ENCODE measurements at regions not wholly inside any gene's neighbourhood (a gene's known extent, or its start where the extent isn't known, plus 50 kb on each side); places are given as distances from the start of the nearest gene placed in this dataset.

DNA sequence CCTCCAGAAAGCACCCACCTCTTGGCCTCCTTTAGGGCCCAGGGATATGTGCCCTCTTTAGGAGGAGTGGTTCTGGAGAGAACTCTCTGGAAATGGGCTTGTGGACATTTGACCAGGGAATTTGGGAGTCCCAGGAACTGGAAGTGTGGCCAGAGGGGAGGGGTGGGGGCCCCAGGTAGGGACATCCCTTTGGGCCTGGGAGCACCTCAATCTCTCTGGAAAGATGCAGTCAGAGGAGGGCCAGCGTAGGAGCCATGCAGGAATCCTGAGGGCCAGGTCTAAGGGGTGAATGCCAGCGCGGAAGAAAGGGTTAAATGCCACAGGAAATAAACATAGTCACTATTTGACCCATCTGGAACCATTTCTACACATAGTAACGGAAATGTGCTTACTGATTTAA lies 50.3 kb upstream of the ITGA11 start:
- TF ChIP-seq, protein P1, sequence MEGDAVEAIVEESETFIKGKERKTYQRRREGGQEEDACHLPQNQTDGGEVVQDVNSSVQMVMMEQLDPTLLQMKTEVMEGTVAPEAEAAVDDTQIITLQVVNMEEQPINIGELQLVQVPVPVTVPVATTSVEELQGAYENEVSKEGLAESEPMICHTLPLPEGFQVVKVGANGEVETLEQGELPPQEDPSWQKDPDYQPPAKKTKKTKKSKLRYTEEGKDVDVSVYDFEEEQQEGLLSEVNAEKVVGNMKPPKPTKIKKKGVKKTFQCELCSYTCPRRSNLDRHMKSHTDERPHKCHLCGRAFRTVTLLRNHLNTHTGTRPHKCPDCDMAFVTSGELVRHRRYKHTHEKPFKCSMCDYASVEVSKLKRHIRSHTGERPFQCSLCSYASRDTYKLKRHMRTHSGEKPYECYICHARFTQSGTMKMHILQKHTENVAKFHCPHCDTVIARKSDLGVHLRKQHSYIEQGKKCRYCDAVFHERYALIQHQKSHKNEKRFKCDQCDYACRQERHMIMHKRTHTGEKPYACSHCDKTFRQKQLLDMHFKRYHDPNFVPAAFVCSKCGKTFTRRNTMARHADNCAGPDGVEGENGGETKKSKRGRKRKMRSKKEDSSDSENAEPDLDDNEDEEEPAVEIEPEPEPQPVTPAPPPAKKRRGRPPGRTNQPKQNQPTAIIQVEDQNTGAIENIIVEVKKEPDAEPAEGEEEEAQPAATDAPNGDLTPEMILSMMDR (IDR thresholded peaks at IDR 0.05; ENCODE audit: insufficient read depth, low read depth, low read length), result no peak
- no peak overlapping the region for H3K4me3 ChIP-seq (ENCODE audit: low read depth, low read length)
- no peak for DNase-seq (ENCODE audit: low read depth)

DNA sequence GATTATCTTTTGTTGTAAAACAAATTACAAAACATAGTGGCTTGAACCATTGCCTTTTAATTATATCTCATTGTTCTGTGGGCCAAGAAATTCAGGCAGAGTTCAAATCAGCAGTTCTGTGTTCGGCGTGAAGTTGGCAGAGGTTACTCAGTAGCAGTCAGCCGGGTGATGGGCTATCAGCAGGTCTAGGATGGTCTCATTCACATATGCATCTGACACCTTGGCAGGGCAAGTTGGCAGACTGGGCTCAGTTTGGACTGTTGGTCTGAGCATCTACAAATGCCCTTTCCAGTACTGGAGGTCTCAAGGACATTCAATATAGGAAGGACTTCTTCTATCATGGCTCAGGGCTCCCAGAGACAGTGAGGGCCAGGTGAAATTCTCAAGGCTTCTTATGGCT lies 51.2 kb upstream of the ITGA11 start:
- H3K4me3 ChIP-seq (ENCODE audit: low read depth, low read length), result no peak overlapping the region
- TF ChIP-seq, protein P1 (IDR thresholded peaks at IDR 0.05; ENCODE audit: insufficient read depth, low read depth, low read length), result no peak
- DNase-seq (ENCODE audit: low read depth), result no peak

DNA sequence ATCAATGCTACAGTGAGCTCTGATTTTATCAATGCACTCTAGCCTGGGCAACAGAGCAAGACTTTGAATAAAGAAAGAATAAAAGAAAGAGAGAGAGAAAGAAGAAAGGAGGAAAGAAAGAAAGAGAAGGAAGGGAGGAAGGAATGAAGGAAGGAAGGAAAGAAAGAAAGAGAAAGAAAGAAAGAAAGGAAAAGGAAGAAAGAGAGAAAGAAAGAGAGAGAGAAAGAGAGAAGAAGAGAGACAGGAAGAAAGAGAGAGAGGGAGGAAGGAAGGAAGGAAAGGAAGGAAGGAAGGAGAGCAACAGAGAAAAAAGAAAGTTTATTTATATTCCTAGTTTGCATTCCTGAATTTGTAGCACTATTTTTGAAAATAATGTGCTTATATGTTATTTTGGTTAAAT lies 52.3 kb upstream of the ITGA11 start:
- no peak for DNase-seq (ENCODE audit: low read depth)
- no peak overlapping the region for H3K4me3 ChIP-seq (ENCODE audit: low read depth, low read length)
- TF ChIP-seq, protein P1 (IDR thresholded peaks at IDR 0.05; ENCODE audit: insufficient read depth, low read depth, low read length), result no peak

DNA sequence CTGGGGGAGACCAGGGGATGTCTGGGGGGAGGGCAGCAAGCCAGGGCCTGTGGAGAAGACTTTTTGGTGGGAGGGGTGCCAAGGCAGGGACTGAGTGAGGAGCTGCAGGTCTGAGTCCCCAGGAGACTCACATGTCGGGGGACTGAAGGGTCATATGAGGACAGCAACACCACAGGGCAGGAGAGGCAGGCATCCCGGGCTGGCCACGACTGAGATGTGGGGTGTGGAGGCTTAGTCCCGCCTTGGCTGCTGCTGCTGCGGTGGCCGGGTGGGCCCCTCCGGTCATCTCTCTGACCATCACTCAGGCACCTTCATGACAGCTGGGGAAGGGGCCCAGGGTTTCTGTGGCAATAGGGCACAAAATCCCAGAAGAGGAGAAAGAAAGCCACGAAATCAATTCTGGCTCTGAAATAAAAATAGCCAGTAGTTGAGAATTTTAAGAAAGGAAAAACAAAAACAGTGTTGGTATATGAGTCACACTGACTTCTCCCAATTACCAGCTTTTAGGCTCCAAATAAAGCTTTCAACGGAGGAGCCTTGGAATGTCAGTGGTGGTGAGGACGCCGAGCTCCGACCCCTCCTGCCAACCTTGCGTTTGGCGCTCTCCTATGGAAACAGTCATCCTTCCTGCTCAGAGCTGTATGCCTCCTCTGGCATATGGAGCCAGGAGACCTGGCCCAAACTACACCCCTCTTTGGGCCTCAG lies 52.9 kb upstream of the ITGA11 start:
- peak; percentile 40 for DNase-seq (ENCODE audit: low read depth)
- no peak overlapping the region for H3K4me3 ChIP-seq (ENCODE audit: low read depth, low read length)
- TF ChIP-seq, protein P1 (IDR thresholded peaks at IDR 0.05; ENCODE audit: insufficient read depth, low read depth, low read length), result no peak

DNA sequence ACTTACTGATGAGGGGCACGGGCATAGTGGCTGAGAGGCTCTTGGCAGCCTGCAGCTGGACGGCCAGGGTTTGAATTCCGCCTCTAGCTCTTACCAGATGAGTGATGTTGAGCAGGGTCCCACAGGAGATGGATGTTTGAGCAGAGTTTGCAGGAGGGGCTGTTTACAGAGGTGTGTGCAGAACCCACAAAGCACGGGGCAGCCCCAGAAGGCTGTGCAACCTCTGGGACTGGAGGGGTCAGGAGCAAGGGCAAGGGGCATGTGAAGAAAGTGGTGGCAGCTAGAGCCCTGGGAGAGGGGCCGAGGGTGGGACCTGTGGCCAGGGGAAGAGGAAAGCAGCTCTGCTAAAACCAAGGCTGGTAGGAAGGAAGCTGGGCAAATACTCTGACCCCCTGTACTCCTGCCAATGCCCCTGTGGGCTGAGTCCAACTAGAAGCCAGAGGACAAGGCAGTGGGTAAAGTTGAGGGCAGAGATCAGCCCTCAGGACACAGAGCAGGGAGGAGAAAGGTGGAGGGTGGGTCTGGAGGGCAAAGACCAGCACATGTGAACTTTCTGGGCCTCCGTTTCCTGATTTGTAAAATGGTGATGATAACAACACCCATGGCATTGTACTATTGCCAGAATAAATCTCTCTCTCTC lies 53.9 kb upstream of the ITGA11 start:
- H3K4me3 ChIP-seq (ENCODE audit: low read depth, low read length), result no peak overlapping the region
- TF ChIP-seq, protein P1 (IDR thresholded peaks at IDR 0.05; ENCODE audit: insufficient read depth, low read depth, low read length), result no peak
- no peak for DNase-seq (ENCODE audit: low read depth)

DNA sequence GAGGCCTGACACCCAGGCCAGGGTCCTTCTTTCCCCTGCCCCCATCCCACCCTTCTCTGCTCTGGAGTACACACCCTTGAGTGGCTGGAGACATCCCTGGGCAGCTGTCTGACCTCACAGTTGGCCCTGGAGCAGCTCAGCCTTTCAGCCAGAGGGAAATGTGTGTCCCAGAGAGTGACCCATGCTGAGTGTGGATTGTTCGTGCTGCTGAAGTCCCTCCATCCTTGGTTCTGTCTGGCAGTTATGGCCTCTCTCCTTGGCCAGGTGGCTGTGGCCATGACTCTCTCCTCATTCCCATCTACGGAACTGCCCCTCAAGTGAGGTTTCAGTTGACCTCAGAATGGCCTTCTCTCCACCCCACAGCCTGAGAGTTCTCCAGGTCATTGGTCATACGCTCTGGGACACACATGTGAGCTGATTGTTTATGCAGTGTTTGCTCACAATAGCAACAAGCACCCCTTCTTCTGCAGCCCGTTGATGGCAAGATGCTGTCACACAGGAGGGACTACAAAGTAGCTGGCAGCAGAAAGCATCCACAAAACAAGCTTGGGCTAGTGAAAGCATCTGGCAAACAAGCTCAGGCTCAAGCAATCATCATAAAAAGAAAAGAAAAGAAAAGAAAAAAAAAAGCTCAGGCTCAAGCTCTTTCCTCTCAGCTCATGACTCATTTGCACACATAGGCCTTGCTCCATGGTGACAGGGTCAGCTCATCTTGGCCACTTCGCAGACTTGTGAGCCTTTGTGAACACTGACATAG lies 55.3 kb upstream of the ITGA11 start:
- DNase-seq (ENCODE audit: low read depth), result peak; percentile 41
- TF ChIP-seq, protein P1 (IDR thresholded peaks at IDR 0.05; ENCODE audit: insufficient read depth, low read depth, low read length), result no peak
- H3K4me3 ChIP-seq (ENCODE audit: low read depth, low read length), result no peak overlapping the region
